LNCAP (cell line): ENCODE measurements at regions not wholly inside any gene's neighbourhood (a gene's known extent, or its start where the extent isn't known, plus 50 kb on each side); places are given as distances from the start of the nearest gene placed in this dataset.

Experiments used
- CTCF ChIP-seq: fragments of 450-650 bp; IDR thresholded peaks from 2 replicates; pipeline ENCODE4 v1.5.1; 2017; ENCODE audit warnings: mild to moderate bottlenecking

- TF ChIP-seq CTCF: no peak
Measured at GRCh38 chr2:122138561-122138960, 383.1 kb downstream of the TSN start.

DNA sequence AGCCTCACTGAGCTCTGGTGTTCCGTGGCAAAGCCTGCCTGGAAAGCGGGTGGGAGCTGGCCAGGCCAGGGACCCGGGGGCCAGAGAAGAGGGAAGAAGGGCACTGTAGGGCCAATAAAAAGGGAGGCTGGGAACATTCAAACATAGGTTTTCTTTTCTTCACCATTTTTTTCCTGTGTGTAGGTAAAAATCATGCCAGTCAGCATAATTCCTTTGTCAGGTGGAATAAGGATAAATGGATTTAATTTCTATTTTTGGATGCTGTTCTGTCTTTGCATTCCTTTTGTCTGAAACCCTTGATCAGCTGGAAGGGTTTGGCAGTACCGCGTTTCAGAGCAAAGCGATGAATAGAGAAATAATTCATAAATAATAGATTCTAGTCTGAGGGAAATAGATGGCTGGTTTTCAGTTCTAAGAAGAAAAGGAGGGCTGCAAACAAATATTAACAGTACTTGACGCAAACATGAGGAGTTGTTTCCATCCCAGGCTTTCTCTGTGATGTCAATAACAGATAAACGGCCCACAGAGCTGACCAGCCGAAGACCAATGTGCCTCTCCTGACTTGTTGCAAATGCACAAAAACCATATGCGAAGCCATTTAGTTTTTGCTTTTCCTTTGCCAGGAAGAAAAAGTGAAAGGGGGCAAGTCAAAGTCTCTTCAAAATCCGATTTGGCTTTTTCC is 384.4 kb downstream of the TSN start:
- no peak for TF ChIP-seq CTCF

DNA sequence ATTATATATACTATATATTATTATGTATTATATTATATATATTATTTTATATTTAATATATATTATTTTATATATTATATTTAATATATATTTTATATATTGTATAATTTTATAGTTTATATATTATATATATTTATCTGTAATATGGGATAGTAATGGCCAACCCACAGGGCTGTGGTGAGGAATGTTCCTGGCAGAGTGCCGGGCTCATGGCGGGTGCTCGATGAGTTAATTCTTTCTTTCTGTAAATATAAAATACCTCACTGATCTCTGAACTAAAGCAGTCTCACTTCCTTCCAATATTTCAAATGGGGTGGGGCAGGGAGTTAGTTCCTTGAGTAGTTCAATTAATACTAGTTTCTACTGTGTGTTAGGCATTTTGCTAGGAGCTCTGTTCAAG is 389.4 kb downstream of the TSN start:
- TF ChIP-seq CTCF: no peak

DNA sequence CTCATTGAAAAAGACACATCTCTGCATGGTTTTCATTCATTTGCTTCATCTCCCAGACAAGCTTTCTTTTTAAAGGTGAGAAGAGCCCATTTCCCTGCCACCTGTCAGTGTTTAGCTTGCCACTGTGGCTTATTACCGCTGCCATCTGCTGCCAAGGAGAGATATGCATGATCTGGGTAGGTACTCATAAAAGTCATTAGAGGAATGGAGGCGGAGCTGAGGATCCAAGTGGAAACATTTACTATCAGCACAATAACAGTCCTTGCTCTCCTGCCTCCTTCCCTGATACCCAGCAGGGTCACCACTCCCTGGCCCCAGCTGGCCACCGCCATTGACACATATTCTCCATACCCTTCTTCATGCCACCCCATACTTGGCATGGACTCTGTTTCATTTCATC is 390.4 kb downstream of the TSN start:
- no peak for TF ChIP-seq CTCF

DNA sequence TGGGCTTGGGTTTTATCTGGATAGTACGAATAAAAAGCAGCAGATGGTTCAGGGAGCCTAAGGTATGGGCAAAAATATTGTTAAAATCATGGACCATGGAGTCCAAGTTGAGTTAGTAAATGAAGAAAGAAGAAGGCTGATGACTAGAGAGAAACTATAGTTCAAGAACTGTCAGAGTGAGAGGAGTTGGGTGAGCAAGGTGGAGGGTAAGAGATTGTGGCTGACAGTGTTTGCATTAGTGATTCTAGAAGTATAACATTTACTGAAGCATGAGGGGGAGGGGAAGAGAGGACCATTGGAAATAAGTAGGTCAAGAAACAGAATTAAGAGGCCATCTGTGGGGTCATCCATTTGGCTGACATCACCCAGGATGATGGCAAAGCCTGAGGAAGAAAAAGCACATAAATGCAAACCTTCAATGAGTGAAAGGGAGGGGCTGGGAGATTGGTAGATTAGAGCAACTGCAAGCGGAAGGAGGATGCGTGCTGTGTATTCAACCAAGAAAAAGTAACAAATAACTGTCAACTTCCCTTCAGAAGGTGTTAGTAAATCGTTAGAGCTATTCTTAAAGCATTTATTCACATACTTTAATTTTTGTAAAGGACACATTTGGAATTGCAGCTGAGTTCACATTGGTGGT is 392.8 kb downstream of the TSN start:
- TF ChIP-seq CTCF: no peak

DNA sequence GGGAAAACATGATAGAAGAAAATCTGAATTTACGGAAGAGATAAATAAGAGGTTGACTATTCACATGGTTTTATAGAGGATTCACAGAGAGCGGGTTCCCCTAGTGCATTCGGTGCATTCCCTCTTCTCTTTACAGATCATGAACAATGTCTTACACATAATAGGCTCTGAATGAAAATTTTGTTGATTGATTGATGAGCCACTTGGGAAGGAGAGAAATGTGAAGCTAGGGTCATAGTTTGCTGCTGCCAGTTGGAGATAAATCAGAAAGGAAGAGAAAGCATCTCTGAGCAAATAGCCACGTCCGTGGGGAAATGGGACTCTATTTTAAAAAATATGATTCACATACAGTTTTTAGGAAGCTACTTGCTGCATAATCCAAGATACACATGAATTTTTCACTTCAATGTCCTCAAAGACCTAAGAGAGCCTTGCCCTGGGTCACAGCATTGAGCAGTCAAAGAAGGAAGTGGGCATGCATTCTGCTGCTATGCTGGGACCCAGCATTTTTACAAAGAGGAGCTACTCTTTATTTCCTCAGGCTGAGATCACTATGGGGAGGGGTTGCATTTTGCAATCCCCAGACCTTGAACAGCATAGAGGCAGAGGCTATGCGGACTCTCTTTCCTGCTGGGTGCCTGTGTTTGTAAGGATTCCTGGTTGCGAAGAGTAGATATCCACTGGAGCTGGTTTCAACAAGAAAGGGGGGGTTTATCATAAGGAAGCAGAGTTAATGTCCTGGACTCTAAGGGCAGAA is 395.3 kb downstream of the TSN start:
- no peak for TF ChIP-seq CTCF

GRCh38 chr2:122152571-122152970 is 397.1 kb downstream of the TSN start:
- no peak for TF ChIP-seq CTCF
